Activated CD8-positive, alpha-beta memory T cell treated with anti-CD3 and anti-CD28 coated beads for 48 hours (primary cell): ENCODE measurements at regions not wholly inside any gene's neighbourhood (a gene's known extent, or its start where the extent isn't known, plus 50 kb on each side); places are given as distances from the start of the nearest gene placed in this dataset.
"Not testable (repeated sequence)": the region's sequence is repeated elsewhere in the genome, so short reads cannot be mapped to it uniquely, and the experiment has no call there.

Source experiments
- DNase-seq, 3 experiments: peaks; one replicate each; pipeline ENCODE4 v3.0.0-alpha.2; 2020; ENCODE audit warnings: low read depth in 2 of 3, low spot score in 2 of 3

- no peak for DNase-seq
Measured at GRCh38 chr2:191476901-191477300, 201.0 kb upstream of the NABP1 start.

- no peak for DNase-seq
Measured at GRCh38 chr2:191478799-191479679, 198.9 kb upstream of the NABP1 start.

- no peak for DNase-seq
Measured at GRCh38 chr2:191479680-191480023, 198.3 kb upstream of the NABP1 start.

- DNase-seq = no peak
Measured at GRCh38 chr2:191481305-191482070, 196.4 kb upstream of the NABP1 start.

- no peak for DNase-seq
Measured at GRCh38 chr2:191483117-191483516, 194.8 kb upstream of the NABP1 start.

GRCh38 chr2:191486584-191487320 is 191.2 kb upstream of the NABP1 start:
- no peak for DNase-seq

GRCh38 chr2:191488135-191488534 is 189.8 kb upstream of the NABP1 start:
- no peak for DNase-seq

- no peak for DNase-seq
Measured at GRCh38 chr2:191489177-191489576, 188.8 kb upstream of the NABP1 start.

- no peak for DNase-seq
Measured at GRCh38 chr2:191496838-191497237, 181.1 kb upstream of the NABP1 start.

GRCh38 chr2:191497822-191498221 is 180.1 kb upstream of the NABP1 start:
- no peak for DNase-seq

- no peak for DNase-seq
Measured at GRCh38 chr2:191499050-191499449, 178.9 kb upstream of the NABP1 start.

- DNase-seq = no peak
Measured at GRCh38 chr2:191499874-191500565, 177.9 kb upstream of the NABP1 start.

GRCh38 chr2:191500566-191500883 is 177.4 kb upstream of the NABP1 start:
- DNase-seq = no peak

GRCh38 chr2:191500884-191501560 is 176.9 kb upstream of the NABP1 start:
- DNase-seq = no peak

GRCh38 chr2:191501561-191502168 is 176.3 kb upstream of the NABP1 start:
- DNase-seq = no peak

GRCh38 chr2:191506515-191506914 is 171.4 kb upstream of the NABP1 start:
- DNase-seq = no peak

GRCh38 chr2:191507252-191507853 is 170.6 kb upstream of the NABP1 start:
- not testable (repeated sequence) for DNase-seq

GRCh38 chr2:191508738-191509137 is 169.2 kb upstream of the NABP1 start:
- no peak for DNase-seq

GRCh38 chr2:191512216-191512835 is 165.6 kb upstream of the NABP1 start:
- no peak for DNase-seq
